ENCODE measurements at regions not wholly inside any gene's neighbourhood (a gene's known extent, or its start where the extent isn't known, plus 50 kb on each side); places are given as distances from the start of the nearest gene placed in this dataset.

- peaks cover 2 to 10% (median 6%) of the 10 kb centered on the region in 3 donors for H3K27me3 Mint-ChIP-seq (ENCODE audit: low read depth in 3 of 3)
- H4K20me1 ChIP-seq (ENCODE audit: insufficient read depth, low read length): no peaks in the 10 kb centered on the region
- H3K27ac ChIP-seq (ENCODE audit: low read depth in 1 of 2, low read length in 2 of 2): no peak overlapping the region
- no peak overlapping the region for H3K4me2 ChIP-seq (replicated peaks; ENCODE audit: extremely low read depth, low read length, poor library complexity, severe bottlenecking)
- H3K36me3 ChIP-seq (replicated peaks in 1 of 2; ENCODE audit: control insufficient read depth in 1 of 2, insufficient read depth in 2 of 2, low read length in 2 of 2): no peaks in the 10 kb centered on the region
- H3K4me3 ChIP-seq (replicated peaks in 1 of 3; ENCODE audit: low read depth in 2 of 3, low read length in 3 of 3): no peak overlapping the region
- H3K9me3 ChIP-seq (replicated peaks in 1 of 2; ENCODE audit: control insufficient read depth in 1 of 2, insufficient read depth in 1 of 2, low read length in 2 of 2): no peaks in the 10 kb centered on the region
- intact Hi-C loops (cut with micrococcal nuclease): no loop called here
- no peaks in the 10 kb centered on the region for H3K4me1 Mint-ChIP-seq
- no peak overlapping the region for H3K9ac ChIP-seq (ENCODE audit: insufficient read depth, low read length, poor library complexity, severe bottlenecking)
- no peaks in the 10 kb centered on the region for H3K36me3 Mint-ChIP-seq
- no peak overlapping the region for H3K27ac Mint-ChIP-seq
- no peaks in the 10 kb centered on the region for H3K27me3 ChIP-seq (ENCODE audit: control insufficient read depth in 2 of 2, insufficient read depth in 2 of 2, low read length in 2 of 2)
- 78% methylated on average over 11 of the region's 12 CpGs for WGBS (ENCODE audit: insufficient coverage)
- TF ChIP-seq, protein P1, sequence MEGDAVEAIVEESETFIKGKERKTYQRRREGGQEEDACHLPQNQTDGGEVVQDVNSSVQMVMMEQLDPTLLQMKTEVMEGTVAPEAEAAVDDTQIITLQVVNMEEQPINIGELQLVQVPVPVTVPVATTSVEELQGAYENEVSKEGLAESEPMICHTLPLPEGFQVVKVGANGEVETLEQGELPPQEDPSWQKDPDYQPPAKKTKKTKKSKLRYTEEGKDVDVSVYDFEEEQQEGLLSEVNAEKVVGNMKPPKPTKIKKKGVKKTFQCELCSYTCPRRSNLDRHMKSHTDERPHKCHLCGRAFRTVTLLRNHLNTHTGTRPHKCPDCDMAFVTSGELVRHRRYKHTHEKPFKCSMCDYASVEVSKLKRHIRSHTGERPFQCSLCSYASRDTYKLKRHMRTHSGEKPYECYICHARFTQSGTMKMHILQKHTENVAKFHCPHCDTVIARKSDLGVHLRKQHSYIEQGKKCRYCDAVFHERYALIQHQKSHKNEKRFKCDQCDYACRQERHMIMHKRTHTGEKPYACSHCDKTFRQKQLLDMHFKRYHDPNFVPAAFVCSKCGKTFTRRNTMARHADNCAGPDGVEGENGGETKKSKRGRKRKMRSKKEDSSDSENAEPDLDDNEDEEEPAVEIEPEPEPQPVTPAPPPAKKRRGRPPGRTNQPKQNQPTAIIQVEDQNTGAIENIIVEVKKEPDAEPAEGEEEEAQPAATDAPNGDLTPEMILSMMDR (IDR thresholded peaks at IDR 0.05): no peak
- H3K4me1 ChIP-seq (ENCODE audit: control insufficient read depth in 1 of 2, insufficient read depth in 2 of 2, low read length in 2 of 2): no peaks in the 10 kb centered on the region
- DNase-seq: no peak
- H3K79me2 ChIP-seq (ENCODE audit: insufficient read depth, low read length): no peaks in the 10 kb centered on the region
- H3K9me3 Mint-ChIP-seq: no peaks in the 10 kb centered on the region
- H3K4me3 Mint-ChIP-seq: no peak overlapping the region
- H2AFZ ChIP-seq (ENCODE audit: insufficient read depth, low read depth, low read length, poor library complexity, severe bottlenecking): no peak overlapping the region
These were observed 68.1 kb upstream of the GRIN2A start for GRCh38 chr16:10250137-10250828.

DNA sequence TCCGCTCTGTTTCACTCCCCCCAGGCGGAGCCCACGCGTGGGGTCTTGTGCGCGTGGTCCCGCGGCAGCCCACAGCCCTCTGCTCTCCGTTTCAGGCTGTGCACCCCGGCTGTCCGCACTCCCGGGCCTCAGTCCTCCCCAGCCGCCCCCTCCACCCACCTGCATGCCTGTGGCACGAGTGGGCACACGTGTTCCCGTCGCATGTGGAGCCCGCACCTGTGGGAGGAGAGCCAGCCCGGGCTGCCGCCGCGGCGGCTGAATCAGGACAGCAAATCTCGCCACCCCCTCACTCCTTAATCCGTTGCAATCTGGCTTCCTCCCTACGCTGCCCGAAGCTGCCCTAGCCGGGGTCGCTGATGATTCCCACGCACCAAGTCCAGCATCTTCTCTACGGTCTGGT lies 69.9 kb upstream of the GRIN2A start:
- Mint-ChIP-seq H3K36me3 (no peaks in the 10 kb centered on the region), H3K9me3 (no peaks in the 10 kb centered on the region), H3K4me3 (no peak overlapping the region), H3K27ac (no peak overlapping the region), H3K27me3 (ENCODE audit: low read depth in 3 of 3) (peaks cover 3 to 11% (median 8%) of the 10 kb centered on the region in 3 donors), H3K4me1 (no peaks in the 10 kb centered on the region)
- Histone ChIP-seq H3K4me3 (replicated peaks in 1 of 3; ENCODE audit: low read depth in 2 of 3, low read length in 3 of 3) (no peak overlapping the region), H3K4me1 (ENCODE audit: control insufficient read depth in 1 of 2, insufficient read depth in 2 of 2, low read length in 2 of 2) (no peaks in the 10 kb centered on the region), H3K4me2 (replicated peaks; ENCODE audit: extremely low read depth, low read length, poor library complexity, severe bottlenecking) (no peak overlapping the region), H4K20me1 (ENCODE audit: insufficient read depth, low read length) (no peaks in the 10 kb centered on the region), H3K9ac (ENCODE audit: insufficient read depth, low read length, poor library complexity, severe bottlenecking) (no peak overlapping the region), H3K36me3 (replicated peaks in 1 of 2; ENCODE audit: control insufficient read depth in 1 of 2, insufficient read depth in 2 of 2, low read length in 2 of 2) (no peaks in the 10 kb centered on the region), H3K9me3 (replicated peaks in 1 of 2; ENCODE audit: control insufficient read depth in 1 of 2, insufficient read depth in 1 of 2, low read length in 2 of 2) (no peaks in the 10 kb centered on the region), H3K27me3 (ENCODE audit: control insufficient read depth in 2 of 2, insufficient read depth in 2 of 2, low read length in 2 of 2) (no peaks in the 10 kb centered on the region), H3K79me2 (ENCODE audit: insufficient read depth, low read length) (no peaks in the 10 kb centered on the region), H2AFZ (ENCODE audit: insufficient read depth, low read depth, low read length, poor library complexity, severe bottlenecking) (no peak overlapping the region), H3K27ac (ENCODE audit: low read depth in 1 of 2, low read length in 2 of 2) (no peak overlapping the region)
- DNase-seq: no peak
- WGBS (ENCODE audit: insufficient coverage): 99% methylated on average over 22 of the region's 31 CpGs
- TF ChIP-seq, protein P1 (IDR thresholded peaks at IDR 0.05): no peak
- intact Hi-C loops (cut with micrococcal nuclease): no loop called here

All from CD14-positive monocyte (primary cell).